Activated CD4-positive, CD25-positive, alpha-beta regulatory T cell treated with anti-CD3 and anti-CD28 coated beads, Interleukin-2, amount 50 U/mL, for 24 hours (primary cell): ENCODE measurements at regions not wholly inside any gene's neighbourhood (a gene's known extent, or its start where the extent isn't known, plus 50 kb on each side); places are given as distances from the start of the nearest gene placed in this dataset.
"Not testable (repeated sequence)": the region's sequence is repeated elsewhere in the genome, so short reads cannot be mapped to it uniquely, and the experiment has no call there.

Experiments
- ATAC-seq, 2 donors: fragments of 150-1000 bp; cut with Tn5 transposase; one replicate each; pipeline ENCODE4 v1.10.0; 2021; ENCODE audit warnings: mild to moderate bottlenecking in 1 of 2, moderate library complexity in 1 of 2

- not testable (repeated sequence) for ATAC-seq
These were observed 110.3 kb upstream of the ZNF469 start for GRCh38 chr16:88272437-88272836.

GRCh38 chr16:88274126-88274750, 108.5 kb upstream of the ZNF469 start:
- not testable (repeated sequence) for ATAC-seq

GRCh38 chr16:88274847-88275246, 107.9 kb upstream of the ZNF469 start:
- ATAC-seq: no peak

GRCh38 chr16:88275336-88276122, 107.2 kb upstream of the ZNF469 start:
- not testable (repeated sequence) for ATAC-seq

GRCh38 chr16:88276123-88276588, 106.6 kb upstream of the ZNF469 start:
- ATAC-seq: not testable (repeated sequence)

GRCh38 chr16:88276591-88276990, 106.2 kb upstream of the ZNF469 start:
- no peak for ATAC-seq

GRCh38 chr16:88279998-88280397, 102.8 kb upstream of the ZNF469 start:
- ATAC-seq: no peak

- ATAC-seq: no peak
These were observed 100.7 kb upstream of the ZNF469 start for GRCh38 chr16:88281858-88282563.

- ATAC-seq: no peak
These were observed 100.0 kb upstream of the ZNF469 start for GRCh38 chr16:88282564-88283395.

GRCh38 chr16:88283596-88283995, 99.2 kb upstream of the ZNF469 start:
- ATAC-seq: no peak

GRCh38 chr16:88284101-88284500, 98.7 kb upstream of the ZNF469 start:
- no peak for ATAC-seq

- ATAC-seq: no peak
These were observed 97.9 kb upstream of the ZNF469 start for GRCh38 chr16:88284626-88285513.

- ATAC-seq: no peak
These were observed 97.3 kb upstream of the ZNF469 start for GRCh38 chr16:88285514-88285822.

GRCh38 chr16:88286301-88286923, 96.3 kb upstream of the ZNF469 start:
- ATAC-seq: no peak

- no peak for ATAC-seq
These were observed 95.5 kb upstream of the ZNF469 start for GRCh38 chr16:88287219-88287618.

- no peak for ATAC-seq
These were observed 94.5 kb upstream of the ZNF469 start for GRCh38 chr16:88288303-88288702.

GRCh38 chr16:88289001-88289400, 93.8 kb upstream of the ZNF469 start:
- ATAC-seq: no peak

GRCh38 chr16:88289561-88289960, 93.2 kb upstream of the ZNF469 start:
- no peak for ATAC-seq

- ATAC-seq: no peak
These were observed 92.8 kb upstream of the ZNF469 start for GRCh38 chr16:88289968-88290401.

- ATAC-seq: no peak
These were observed 91.6 kb upstream of the ZNF469 start for GRCh38 chr16:88290850-88291830.
